ENCODE measurements at regions not wholly inside any gene's neighbourhood (a gene's known extent, or its start where the extent isn't known, plus 50 kb on each side); places are given as distances from the start of the nearest gene placed in this dataset.

GRCh38 chr9:73264631-73265030 is 113.0 kb downstream of the ANXA1 start:
- ChIA-PET CTCF (interaction anchor here (1.0 kb wide), 1 partner anchor 22 kb away, joined by 3 read pairs; no protein-coding TSS in a partner anchor), POLR2A (no interaction called here)
- no peak for TF ChIP-seq CTCF (IDR thresholded peaks at IDR 0.05; ENCODE audit: control extremely low read depth, extremely low read depth, low read depth, missing control alignments)
- DNase-seq (ENCODE audit: extremely low spot score) = no peak

DNA sequence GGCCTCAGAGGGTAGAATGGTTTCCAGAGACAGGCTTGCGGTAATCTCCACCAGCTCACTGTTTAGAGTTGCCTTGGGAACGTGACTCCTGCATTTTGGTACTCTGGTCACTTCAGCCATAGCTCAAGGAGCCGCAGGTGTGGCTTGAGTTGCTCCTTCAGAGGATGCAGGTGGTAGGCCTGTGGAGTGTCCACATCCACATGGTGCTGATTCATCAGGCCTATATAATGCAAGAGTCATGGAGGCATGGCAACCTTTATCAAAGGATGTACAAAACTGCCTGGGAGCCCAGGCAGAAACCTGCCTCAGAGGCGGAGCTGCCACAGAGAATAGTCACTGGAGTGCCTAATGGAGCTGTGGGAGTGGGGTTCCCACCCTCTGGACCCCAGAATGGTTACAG is 114.2 kb downstream of the ANXA1 start:
- ChIA-PET CTCF (interaction anchor here (1.2 kb wide), 1 partner anchor 20 kb away, joined by 3 read pairs; no protein-coding TSS in a partner anchor), POLR2A (no interaction called here)
- TF ChIP-seq CTCF (IDR thresholded peaks at IDR 0.05; ENCODE audit: control extremely low read depth, extremely low read depth, low read depth, missing control alignments) = no peak
- no peak for DNase-seq (ENCODE audit: extremely low spot score)

DNA sequence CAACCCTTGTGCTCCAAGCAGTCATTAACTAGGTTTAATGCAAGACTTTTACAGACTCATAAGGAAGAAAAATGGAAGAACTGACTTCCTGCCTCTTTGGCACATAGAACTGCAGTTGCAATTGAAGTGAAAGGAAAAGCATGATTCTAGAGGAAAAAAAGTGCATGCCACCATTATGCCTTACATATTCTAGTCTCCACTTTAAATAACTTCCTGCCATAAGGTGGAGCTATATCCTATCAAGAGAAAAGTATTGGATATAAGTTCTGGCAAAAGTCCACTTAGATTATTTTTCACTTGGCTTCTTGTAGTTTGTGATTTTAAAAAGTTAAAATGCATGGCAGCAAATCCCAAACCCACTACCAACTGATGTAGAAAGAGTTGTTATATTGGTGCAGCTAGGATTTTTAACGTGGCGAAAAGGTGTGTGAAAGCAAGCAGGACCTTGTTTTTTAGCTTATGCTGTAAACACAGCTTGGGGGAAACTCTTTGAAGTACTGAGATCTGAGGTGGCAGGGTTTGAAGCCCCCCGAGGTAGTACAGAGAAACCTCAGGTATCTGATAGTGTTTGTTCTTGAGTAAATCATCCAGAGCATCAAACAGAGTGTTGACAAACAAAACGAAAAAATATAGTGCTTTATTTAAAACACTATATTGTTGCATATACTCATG is 117.9 kb downstream of the ANXA1 start:
- ChIA-PET CTCF (interaction anchor here (0.7 to 3.0 kb wide), 6 partner anchors 10 to 296 kb away, joined by 3 to 9 read pairs (median 4); no protein-coding TSS in a partner anchor), POLR2A (no interaction called here)
- DNase-seq (ENCODE audit: extremely low spot score) = no peak
- TF ChIP-seq CTCF (IDR thresholded peaks at IDR 0.05; ENCODE audit: control extremely low read depth, extremely low read depth, low read depth, missing control alignments) = no peak

GRCh38 chr9:73270967-73271721 is 119.5 kb downstream of the ANXA1 start:
- CTCF ChIA-PET = interaction anchor here (1.0 kb wide), 1 partner anchor 23 kb away, joined by 4 read pairs; no protein-coding TSS in a partner anchor
- no peak for TF ChIP-seq CTCF (IDR thresholded peaks at IDR 0.05; ENCODE audit: control extremely low read depth, extremely low read depth, low read depth, missing control alignments)
- POLR2A ChIA-PET = no interaction called here
- no peak for DNase-seq (ENCODE audit: extremely low spot score)

- DNase-seq (ENCODE audit: extremely low spot score) = no peak
- no peak for TF ChIP-seq CTCF (IDR thresholded peaks at IDR 0.05; ENCODE audit: control extremely low read depth, extremely low read depth, low read depth, missing control alignments)
- ChIA-PET CTCF (interaction anchor here (1.1 to 1.5 kb wide), 2 partner anchors 11 to 34 kb away, joined by 4 read pairs; no protein-coding TSS in a partner anchor), POLR2A (no interaction called here)
Measured at GRCh38 chr9:73280113-73280512, 128.4 kb downstream of the ANXA1 start.

DNA sequence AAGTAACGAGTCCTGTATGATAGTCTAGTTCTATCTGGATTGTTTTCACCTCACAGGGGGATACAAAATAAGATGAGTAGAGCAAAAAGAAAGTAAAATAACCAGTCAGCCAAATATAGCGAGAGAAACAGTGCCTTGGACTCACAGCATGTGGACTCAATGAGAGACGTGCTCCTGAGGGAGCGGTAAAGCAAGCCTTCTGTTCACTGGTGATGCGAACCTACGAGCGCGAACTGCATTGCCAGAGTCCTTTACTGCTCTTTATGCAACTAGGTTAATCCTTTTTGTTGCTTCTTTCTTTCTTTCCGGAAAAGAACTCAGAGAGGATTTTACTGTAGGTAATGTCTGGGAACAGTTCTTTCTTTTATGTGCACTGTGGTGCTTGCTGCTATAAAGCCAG is 132.7 kb downstream of the ANXA1 start:
- ChIA-PET CTCF (interaction anchor here (1.0 to 1.3 kb wide), 2 partner anchors 15 to 24 kb away, joined by 3 to 4 read pairs; no protein-coding TSS in a partner anchor), POLR2A (no interaction called here)
- no peak for DNase-seq (ENCODE audit: extremely low spot score)
- TF ChIP-seq CTCF (IDR thresholded peaks at IDR 0.05; ENCODE audit: control extremely low read depth, extremely low read depth, low read depth, missing control alignments) = no peak
